ENCODE measurements at regions not wholly inside any gene's neighbourhood (a gene's known extent, or its start where the extent isn't known, plus 50 kb on each side); places are given as distances from the start of the nearest gene placed in this dataset.

- no peak overlapping the region for H2AFZ ChIP-seq (ENCODE audit: low read length)
- no peaks in the 10 kb centered on the region for H3K79me1 ChIP-seq (ENCODE audit: low read depth, low read length)
- ChIA-PET POLR2A (ENCODE audit: partially characterized antibody) (no interaction called here), CTCF (ENCODE audit: partially characterized antibody) (interaction anchor here (1.6 kb wide), 1 partner anchor 10 kb away, joined by 3 read pairs; no protein-coding TSS in a partner anchor)
- H3K27ac ChIP-seq (ENCODE audit: low read depth, low read length): no peak overlapping the region
- no peak for DNase-seq (ENCODE audit: low read depth in 1 of 2, low spot score in 2 of 2)
- no peaks in the 10 kb centered on the region for H3K27me3 ChIP-seq (replicated peaks in 1 of 4; ENCODE audit: control insufficient read depth in 3 of 4, extremely low read depth in 1 of 4, insufficient read depth in 3 of 4, low read length in 3 of 4)
- no peak overlapping the region for H2BK12ac ChIP-seq (ENCODE audit: low read depth, low read length)
- H3K23me2 ChIP-seq (ENCODE audit: low read depth, low read length): no peaks in the 10 kb centered on the region
- no peaks in the 10 kb centered on the region for H4K20me1 ChIP-seq (replicated peaks in 1 of 2; ENCODE audit: control insufficient read depth in 1 of 2, insufficient read depth in 2 of 2, low read length in 2 of 2)
- no peak overlapping the region for H3K9ac ChIP-seq (replicated peaks in 1 of 4; ENCODE audit: extremely low read depth in 1 of 4, low read depth in 3 of 4, low read length in 3 of 4)
- H3K4me3 ChIP-seq (ENCODE audit: extremely low read depth in 1 of 4, insufficient read depth in 2 of 4, low read depth in 3 of 4, low read length in 4 of 4): no peak overlapping the region
- no peaks in the 10 kb centered on the region for H3K36me3 ChIP-seq (ENCODE audit: control insufficient read depth in 2 of 4, insufficient read depth in 4 of 4, low read length in 3 of 4)
- 63% methylated on average over 3 of the region's 3 CpGs; no CpG with 5 or more reads in 1 of the 2 experiments for WGBS, 2 experiments (ENCODE audit: extremely low coverage in 1 of 2, insufficient coverage in 1 of 2, insufficient read length in 1 of 2, insufficient replicate concordance in 2 of 2, low coverage in 1 of 2, low lambda C conversion rate in 2 of 2, missing lambda C conversion rate in 1 of 2)
- no peak overlapping the region for H2BK20ac ChIP-seq (ENCODE audit: low read length)
- H4K5ac ChIP-seq (ENCODE audit: insufficient read length, low read depth, low read length): no peak overlapping the region
- FAIRE-seq: no peak
- H4K91ac ChIP-seq (replicated peaks; ENCODE audit: insufficient read length, low read length): no peak overlapping the region
- H3K56ac ChIP-seq (replicated peaks; ENCODE audit: insufficient read length, low read depth, low read length): no peak overlapping the region
- H3K18ac ChIP-seq (ENCODE audit: extremely low read depth, low read length): no peak overlapping the region
- no peak overlapping the region for H3K14ac ChIP-seq (ENCODE audit: insufficient read length)
- no peaks in the 10 kb centered on the region for H3K4me1 ChIP-seq (replicated peaks in 1 of 4; ENCODE audit: control insufficient read depth in 3 of 4, insufficient read depth in 4 of 4, low read length in 3 of 4)
- no peaks in the 10 kb centered on the region for H3K9me3 ChIP-seq (ENCODE audit: insufficient read depth in 2 of 2, low read depth in 1 of 2, low read length in 1 of 2)
- H3K79me2 ChIP-seq (ENCODE audit: control insufficient read depth in 1 of 2, insufficient read depth in 2 of 2, low read length in 2 of 2): no peaks in the 10 kb centered on the region
- H2BK120ac ChIP-seq (replicated peaks; ENCODE audit: low read depth, low read length): no peak overlapping the region
- H2BK15ac ChIP-seq (ENCODE audit: low read length): no peak overlapping the region
- H4K8ac ChIP-seq (ENCODE audit: extremely low read depth, insufficient read depth, low read length): no peak overlapping the region
- H3K23ac ChIP-seq (ENCODE audit: insufficient read length): no peak overlapping the region
- no peak overlapping the region for H2AK5ac ChIP-seq (ENCODE audit: low read depth, low read length)
- no peak overlapping the region for H2BK5ac ChIP-seq (ENCODE audit: low read depth, low read length)
- H3K4me2 ChIP-seq (ENCODE audit: insufficient read depth in 1 of 2, low read depth in 2 of 2, low read length in 2 of 2): no peak overlapping the region
- no peak overlapping the region for H3K4ac ChIP-seq (replicated peaks; ENCODE audit: insufficient read length, low read depth, low read length)
- TF ChIP-seq CTCF (IDR thresholded peaks at IDR 0.05; ENCODE audit: control extremely low read depth in 1 of 3, insufficient read depth in 1 of 3, low read depth in 1 of 3, low read length in 3 of 3): no peak
Observed at GRCh38 chr5:6260846-6261245, 117.5 kb downstream of the MED10 start.

Measured in H1 (cell line).